Kidney (tissue), 13 donors: ENCODE measurements at regions not wholly inside any gene's neighbourhood (a gene's known extent, or its start where the extent isn't known, plus 50 kb on each side); places are given as distances from the start of the nearest gene placed in this dataset.

ENCODE experiments used
- DNase-seq, 5 donors: peaks; one replicate each; pipeline ENCODE4 v3.0.0-alpha.2; 2013 to 2020
- FAIRE-seq: peaks from 2 replicates; lab custom pipeline; 2012; peaks lifted over from hg19 to GRCh38; lab: Jason Lieb, UNC
- H3K27ac ChIP-seq, 2 donors: one replicate each; pipeline ENCODE4 v1.7.0; 2013; ENCODE audit warnings: low read depth in 2 of 2, low read length in 2 of 2, inconsistent platforms in 1 of 2
- H3K27me3 ChIP-seq: one replicate; pipeline ENCODE4 v1.7.1; 2013; ENCODE audit warnings: low read length, inconsistent platforms; ENCODE audit not compliant: control insufficient read depth, insufficient read depth
- H3K36me3 ChIP-seq, 3 donors: one replicate each; pipeline versions ENCODE4 v1.7.0 to v1.7.1; 2013; ENCODE audit warnings: low read length in 3 of 3, control low read depth in 1 of 3, inconsistent platforms in 1 of 3; ENCODE audit not compliant: insufficient read depth in 3 of 3, control insufficient read depth in 2 of 3
- H3K4me1 ChIP-seq, 3 donors: one replicate each; pipeline versions ENCODE4 v1.7.0 to v1.7.1; 2013; ENCODE audit warnings: low read length in 3 of 3, inconsistent platforms in 1 of 3, low read depth in 1 of 3; ENCODE audit not compliant: control insufficient read depth in 2 of 3, insufficient read depth in 2 of 3
- H3K4me3 ChIP-seq, 3 donors: one replicate each; pipeline versions ENCODE4 v1.7.0 to v1.8.1; 2013; ENCODE audit warnings: low read length in 3 of 3, control low read depth in 1 of 3, inconsistent platforms in 1 of 3
- H3K9ac ChIP-seq, 3 donors: one replicate each; pipeline versions ENCODE4 v1.7.0 to v1.7.1; 2013; ENCODE audit warnings: low read length in 3 of 3, control low read depth in 1 of 3, inconsistent platforms in 1 of 3
- H3K9me3 ChIP-seq, 3 donors: one replicate each; pipeline versions ENCODE4 v1.7.0 to v1.7.1; 2013; ENCODE audit warnings: low read length in 3 of 3, control low read depth in 1 of 3, inconsistent platforms in 1 of 3; ENCODE audit not compliant: control insufficient read depth in 2 of 3, insufficient read depth in 1 of 3
- CTCF ChIP-seq: IDR thresholded peaks from 3 replicates; pipeline ENCODE4 v1.5.1; 2012; ENCODE audit warnings: mild to moderate bottlenecking, moderate library complexity, borderline replicate concordance; ENCODE audit not compliant: insufficient read depth; ENCODE audit errors: extremely low read depth
- intact Hi-C: fragments of 100-400 bp; cut with DNase I; formaldehyde crosslinking; loops from one replicate; pipeline ENCODE4 v1.11.1; 2022
- donor health status: control.
- donor health status: control.
- donor health status: control.
- donor health status: control.
- donor health status: control.
- donor health status: DM: yes; HTN: yes; CAD: no.
- donor health status: Normal renal cell carcinoma (clear cell type).

- no peaks in the 10 kb centered on the region for H3K27me3 ChIP-seq
- H3K9me3 ChIP-seq, result no peaks in the 10 kb centered on the region
- H3K9ac ChIP-seq, result no peak overlapping the region
- H3K4me1 ChIP-seq, result no peaks in the 10 kb centered on the region
- no peak for FAIRE-seq
- H3K27ac ChIP-seq, result no peak overlapping the region
- H3K4me3 ChIP-seq, result no peak overlapping the region
- no peak for TF ChIP-seq CTCF
- no peak for DNase-seq
- no peaks in the 10 kb centered on the region for H3K36me3 ChIP-seq
- intact Hi-C loops, result no loop called here
Measured at GRCh38 chr11:92767416-92767815, 202.0 kb upstream of the MTNR1B start.

- DNase-seq (no peak), FAIRE-seq (no peak)
- Histone ChIP-seq H3K4me3 (no peak overlapping the region), H3K27me3 (no peaks in the 10 kb centered on the region), H3K9me3 (no peaks in the 10 kb centered on the region), H3K9ac (no peak overlapping the region), H3K36me3 (no peaks in the 10 kb centered on the region), H3K4me1 (no peaks in the 10 kb centered on the region), H3K27ac (no peak overlapping the region)
- intact Hi-C loops, result no loop called here
- TF ChIP-seq CTCF, result no peak
Measured at GRCh38 chr11:92768121-92768840, 201.2 kb upstream of the MTNR1B start.

- DNase-seq (peak in 1 of 5 donors; percentile 82), FAIRE-seq (no peak)
- Histone ChIP-seq H3K4me3 (no peak overlapping the region), H3K27ac (no peak overlapping the region), H3K9ac (no peak overlapping the region), H3K36me3 (no peaks in the 10 kb centered on the region), H3K9me3 (no peaks in the 10 kb centered on the region), H3K27me3 (no peaks in the 10 kb centered on the region), H3K4me1 (no peaks in the 10 kb centered on the region)
- TF ChIP-seq CTCF, result no peak
- intact Hi-C loops, result no loop called here
Measured at GRCh38 chr11:92769112-92769511, 200.3 kb upstream of the MTNR1B start.

GRCh38 chr11:92770419-92770818 is 199.0 kb upstream of the MTNR1B start:
- H3K4me3 ChIP-seq, result no peak overlapping the region
- no peak for DNase-seq
- no peak overlapping the region for H3K27ac ChIP-seq
- no peak for FAIRE-seq
- H3K27me3 ChIP-seq, result no peaks in the 10 kb centered on the region
- H3K9ac ChIP-seq, result no peak overlapping the region
- intact Hi-C loops, result no loop called here
- no peaks in the 10 kb centered on the region for H3K36me3 ChIP-seq
- no peaks in the 10 kb centered on the region for H3K9me3 ChIP-seq
- TF ChIP-seq CTCF, result no peak
- no peaks in the 10 kb centered on the region for H3K4me1 ChIP-seq
